Activated naive CD4-positive, alpha-beta T cell (primary cell): ENCODE measurements at regions not wholly inside any gene's neighbourhood (a gene's known extent, or its start where the extent isn't known, plus 50 kb on each side); places are given as distances from the start of the nearest gene placed in this dataset.
"Not testable (repeated sequence)": the region's sequence is repeated elsewhere in the genome, so short reads cannot be mapped to it uniquely, and the experiment has no call there.

Source experiments
- DNase-seq, 4 experiments: peaks; one replicate each; lab custom pipeline; 2025; lab: John Stamatoyannopoulos, UW

DNA sequence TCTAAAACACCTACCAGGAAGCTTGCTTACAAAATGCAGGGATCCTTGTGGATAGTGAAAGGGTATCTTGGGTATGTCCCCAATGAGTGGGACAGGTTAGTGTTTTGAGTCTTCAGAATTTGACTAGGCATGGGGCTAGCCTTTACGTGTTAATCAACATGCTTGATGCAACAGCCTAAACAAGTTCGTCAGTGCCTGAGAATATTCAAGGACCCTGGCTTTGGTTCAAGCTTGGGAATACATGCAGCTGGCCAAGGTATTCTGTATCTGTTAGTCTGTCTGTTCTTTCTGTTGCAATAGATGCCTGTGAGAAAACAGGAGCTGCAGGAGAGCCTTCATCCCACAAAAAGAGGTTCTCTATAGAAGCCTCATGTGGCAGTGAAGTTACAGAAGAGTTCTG lies 149.5 kb downstream of the CCNG2 start:
- DNase-seq: no peak

DNA sequence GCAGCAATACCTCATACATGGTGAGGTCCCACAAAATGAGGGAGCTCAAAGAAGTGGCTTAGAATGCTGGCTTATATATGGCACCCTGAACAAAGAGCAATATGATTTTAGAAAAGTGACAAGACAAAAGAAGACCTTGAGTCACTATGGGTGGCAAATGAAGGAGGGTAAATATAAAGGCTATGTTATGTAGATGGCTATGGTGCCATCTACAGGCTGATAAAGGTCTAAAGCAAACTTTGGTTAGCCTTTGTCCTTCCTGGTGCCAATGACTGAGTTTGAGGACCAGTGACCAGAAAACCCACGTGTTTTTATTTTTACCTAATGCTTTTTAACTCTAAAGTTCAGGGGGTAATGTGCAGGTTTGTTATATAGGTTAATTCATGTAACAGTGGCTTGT lies 151.8 kb downstream of the CCNG2 start:
- no peak for DNase-seq

DNA sequence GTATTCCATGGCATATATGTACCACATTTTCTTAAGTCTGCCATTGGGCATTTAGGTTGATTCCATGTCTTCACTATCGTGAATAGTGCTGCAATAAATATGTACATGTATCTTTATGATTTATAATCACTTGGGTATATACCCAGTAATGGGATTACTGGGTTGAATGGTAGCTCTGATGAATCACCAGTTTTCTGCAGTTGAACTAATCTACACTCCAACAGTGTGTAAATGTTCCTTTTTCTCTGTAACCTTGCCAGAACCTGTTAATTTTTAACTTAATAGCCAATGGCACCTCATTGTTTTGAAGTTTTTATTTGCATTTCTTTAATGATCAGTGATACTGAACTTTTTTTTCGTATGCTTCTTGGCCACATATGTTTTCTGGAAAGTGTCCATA lies 152.5 kb downstream of the CCNG2 start:
- no peak for DNase-seq

DNA sequence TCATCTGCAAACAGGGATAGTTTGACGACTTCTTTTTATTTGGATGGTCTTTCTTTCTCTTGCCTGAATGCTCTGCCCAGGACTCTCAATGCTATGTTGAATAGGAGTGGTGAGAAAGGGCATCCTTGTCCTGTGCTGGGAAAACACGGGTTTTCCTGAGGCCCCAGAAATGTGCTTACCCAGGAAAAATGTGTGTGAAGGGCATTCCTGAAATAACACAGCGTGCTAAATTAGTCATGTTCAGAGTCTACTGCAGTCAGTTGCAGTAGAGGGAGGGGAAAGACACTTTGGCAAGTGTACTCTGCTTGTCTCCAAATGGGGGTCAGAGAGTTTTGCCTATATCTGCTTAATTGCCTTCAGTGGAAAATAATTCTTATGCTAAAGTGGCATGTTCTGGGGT lies 153.9 kb downstream of the CCNG2 start:
- DNase-seq: no peak

DNA sequence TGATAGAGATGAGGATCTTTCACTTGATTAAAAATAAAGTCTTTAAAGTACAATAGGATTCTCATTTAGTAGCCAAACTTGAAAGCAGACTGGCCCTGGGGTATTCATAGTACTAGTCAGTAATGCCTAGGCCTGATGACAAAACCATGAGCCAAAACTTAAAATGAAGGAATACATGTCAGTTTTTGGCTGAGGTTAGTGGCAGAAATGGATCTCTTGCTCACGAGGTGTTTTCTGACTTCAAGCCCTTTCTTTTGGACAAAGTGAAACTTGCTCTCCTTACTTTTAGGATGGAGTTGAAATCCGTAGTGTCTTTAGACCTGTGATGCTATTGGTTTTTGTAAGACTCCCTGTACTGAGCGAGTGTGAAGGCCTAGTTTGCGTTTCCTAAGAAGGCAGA lies 157.7 kb downstream of the CCNG2 start:
- no peak for DNase-seq

DNA sequence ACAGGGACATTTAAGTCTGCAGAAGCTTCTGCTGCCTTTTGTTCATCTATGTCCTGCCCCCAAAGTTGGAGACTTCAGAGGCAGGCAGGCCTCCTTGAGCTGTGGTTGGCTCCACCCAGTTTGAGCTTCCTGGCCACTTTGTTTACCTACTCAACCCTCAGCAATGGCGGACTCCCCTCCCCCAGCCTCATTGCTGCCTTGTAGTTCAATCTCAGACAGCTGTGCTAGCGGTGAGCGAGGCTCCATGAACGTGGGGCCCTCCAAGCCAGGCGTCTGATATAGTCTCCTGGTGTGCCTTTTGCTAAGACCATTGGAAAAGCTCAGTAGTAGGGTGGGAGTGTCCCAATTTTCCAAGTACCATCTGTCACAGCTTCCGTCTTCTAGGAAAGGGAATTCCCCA lies 170.1 kb downstream of the CCNG2 start:
- DNase-seq: no peak

DNA sequence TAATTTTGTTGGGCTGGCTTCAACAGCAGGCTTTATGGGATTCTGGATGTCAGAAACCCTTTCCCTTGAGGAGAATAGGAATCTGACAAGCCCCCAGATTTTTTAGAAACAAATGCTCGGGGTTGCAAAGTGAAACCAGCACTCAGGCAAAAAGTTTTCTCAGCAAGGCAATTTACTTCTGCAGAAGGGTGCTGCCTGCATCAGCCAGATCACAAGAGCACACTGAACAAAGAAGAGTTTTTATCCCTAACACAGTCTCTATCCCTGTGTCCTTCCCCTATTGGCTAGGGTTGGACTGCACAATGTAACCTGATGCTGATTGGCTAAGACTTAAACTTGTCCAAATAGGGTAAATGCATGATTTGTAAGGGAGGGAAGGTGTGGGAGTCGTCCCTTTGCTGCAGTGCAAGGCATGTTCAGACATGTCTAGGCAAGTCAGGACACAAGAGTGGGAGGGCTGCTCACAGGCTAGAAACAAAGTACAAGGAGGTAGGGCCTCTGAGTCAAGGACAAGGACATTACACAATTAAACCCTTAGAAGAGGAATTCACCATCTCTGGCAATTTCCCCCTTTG lies 175.8 kb downstream of the CCNG2 start:
- no peak for DNase-seq

DNA sequence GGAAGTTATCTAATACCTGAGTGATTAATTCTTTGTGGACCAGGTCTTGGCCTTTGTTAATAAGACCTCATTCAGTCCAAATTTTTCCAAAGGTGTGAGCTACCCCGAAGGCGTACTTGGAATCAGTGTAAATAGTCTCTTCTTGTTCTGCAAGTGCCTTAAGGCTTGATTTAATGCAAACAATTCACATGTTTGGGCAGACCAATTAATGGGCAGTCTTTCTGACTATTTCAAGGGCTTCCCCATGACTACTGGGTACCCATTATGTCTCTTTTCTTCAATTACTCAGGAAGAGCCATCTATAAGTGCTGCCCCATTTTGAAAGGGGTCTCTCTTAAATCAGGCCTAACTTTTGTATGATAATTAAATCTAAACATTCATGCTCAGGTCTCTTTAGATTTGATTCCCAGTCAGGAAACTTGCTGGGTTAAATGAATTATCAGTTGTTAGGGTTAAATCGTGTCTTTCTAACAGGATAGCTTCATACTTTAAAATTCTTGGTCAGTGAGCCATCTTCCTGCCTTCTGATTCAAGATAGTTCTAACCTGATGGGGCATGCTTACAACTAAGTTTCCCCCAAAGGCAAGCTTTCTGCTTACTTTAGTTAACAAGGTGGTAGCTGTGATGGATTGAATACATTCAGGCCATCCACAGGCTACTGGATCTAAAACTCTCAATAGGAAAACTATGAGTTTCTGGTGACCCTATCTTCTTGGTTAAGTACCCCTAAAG lies 179.6 kb downstream of the CCNG2 start:
- DNase-seq: no peak

DNA sequence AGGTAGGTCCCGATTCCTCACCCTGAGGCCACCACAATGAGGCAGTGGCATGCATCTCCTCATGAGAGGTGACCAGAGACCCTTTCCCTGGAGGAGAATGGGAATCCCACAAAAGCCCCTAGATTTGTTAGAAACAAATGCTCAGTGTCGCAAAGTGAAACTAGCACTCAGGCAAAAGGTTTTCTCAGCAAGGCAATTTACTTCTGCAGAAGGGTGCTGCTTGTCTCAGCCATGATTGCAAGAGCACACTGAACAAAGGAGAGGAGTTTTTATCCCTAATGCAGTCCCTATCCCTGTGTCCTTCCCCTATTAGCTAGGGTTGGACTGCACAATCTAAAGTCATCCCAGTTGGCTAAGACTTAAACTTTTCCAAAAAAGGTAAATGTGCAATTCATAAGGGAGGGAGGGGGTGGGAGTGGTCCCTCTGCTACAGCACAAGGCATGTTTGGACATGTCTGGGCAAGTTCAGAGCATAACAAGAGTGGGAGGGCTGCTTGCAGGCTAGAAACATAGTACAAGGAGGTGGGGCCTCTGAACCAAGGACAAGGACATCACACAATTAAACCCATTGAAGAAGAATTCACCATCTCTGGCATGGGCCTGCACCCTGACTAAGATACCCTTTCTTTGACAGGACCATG lies 185.3 kb downstream of the CCNG2 start:
- no peak for DNase-seq

DNA sequence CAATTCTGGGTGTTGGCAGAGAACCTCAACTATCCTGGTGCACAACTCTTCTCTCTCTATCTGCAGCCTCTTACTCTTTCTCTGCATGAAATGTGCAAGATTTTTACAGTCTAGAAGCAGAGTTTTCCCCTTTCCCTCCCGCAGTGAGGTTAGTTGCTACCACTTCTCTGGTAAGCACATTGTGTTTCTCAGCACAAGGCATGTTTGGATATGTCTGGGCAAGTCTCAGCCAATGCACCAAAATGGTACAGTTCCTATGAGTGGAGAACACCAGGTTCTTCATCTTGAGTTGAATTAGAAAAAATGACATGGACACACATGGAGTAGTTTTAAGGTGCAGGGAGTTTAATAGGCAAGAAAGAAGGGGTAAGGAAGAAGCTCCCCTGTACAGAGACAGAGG lies 187.0 kb downstream of the CCNG2 start:
- no peak for DNase-seq

DNA sequence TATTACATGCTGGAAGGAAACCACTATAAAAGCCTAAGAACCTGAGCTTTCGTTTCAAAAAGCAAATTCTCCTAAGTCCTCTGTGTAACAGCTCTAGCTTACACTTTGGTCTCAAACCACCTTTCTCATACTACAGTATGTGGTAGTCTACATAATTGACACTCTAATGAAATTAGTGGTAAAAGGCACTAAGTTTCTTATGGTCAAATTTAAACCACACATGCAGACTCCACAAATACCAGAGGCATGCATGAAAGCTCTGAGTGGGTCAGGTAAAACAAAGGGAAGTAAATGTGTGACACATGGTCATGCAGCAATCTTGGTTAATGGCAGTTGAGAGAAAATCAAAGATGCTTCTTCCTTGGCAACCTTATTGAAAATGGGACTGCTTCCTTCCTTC lies 187.8 kb downstream of the CCNG2 start:
- DNase-seq: no peak

DNA sequence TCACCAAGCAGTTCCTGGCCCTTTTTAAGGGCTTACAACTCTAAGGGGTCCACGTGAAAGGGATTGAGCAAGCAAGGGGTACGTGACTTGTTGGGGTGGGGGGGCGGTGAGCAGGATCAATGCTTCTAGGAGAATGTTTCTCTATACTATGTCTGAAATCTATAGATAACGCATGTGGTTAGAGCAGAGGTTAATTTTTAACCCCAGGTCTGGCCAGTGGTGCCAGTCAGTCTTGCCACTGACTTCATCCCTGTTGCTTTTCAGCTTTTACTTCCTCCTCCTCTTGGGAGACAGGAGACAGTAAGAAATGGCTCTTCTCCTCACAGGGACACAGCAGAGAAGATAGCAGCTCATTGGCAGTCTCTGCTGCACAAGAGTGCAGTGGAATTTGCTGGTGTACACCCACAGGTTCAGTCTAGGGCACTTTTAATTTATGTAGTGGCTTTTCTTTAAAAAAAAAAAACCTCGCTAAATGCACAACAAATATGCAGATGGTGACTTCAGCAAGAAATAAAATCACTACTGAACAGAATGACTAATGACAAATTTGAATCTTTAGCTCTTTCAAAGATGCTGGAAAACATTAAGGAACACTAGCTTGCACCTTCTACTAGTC lies 190.5 kb downstream of the CCNG2 start:
- no peak for DNase-seq

DNA sequence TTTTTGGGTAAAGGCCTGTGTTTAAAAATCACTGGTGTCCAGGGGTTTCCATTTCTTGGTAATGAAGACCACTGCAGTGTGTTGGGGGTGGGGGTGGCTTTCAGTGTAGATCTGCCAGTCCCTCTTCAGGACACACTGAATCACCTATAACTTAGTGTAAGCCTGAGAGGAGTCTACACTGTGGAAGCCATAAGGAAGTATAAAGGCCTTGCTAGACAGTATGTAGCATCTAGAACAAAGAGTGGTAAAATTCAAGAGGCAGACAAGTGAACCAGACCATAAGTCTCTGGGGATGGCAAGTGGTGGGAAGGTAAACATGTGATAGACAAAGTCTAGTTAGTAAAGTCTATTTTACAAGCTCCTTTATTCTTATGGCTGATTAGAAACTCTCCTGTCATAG lies 191.8 kb downstream of the CCNG2 start:
- no peak for DNase-seq

DNA sequence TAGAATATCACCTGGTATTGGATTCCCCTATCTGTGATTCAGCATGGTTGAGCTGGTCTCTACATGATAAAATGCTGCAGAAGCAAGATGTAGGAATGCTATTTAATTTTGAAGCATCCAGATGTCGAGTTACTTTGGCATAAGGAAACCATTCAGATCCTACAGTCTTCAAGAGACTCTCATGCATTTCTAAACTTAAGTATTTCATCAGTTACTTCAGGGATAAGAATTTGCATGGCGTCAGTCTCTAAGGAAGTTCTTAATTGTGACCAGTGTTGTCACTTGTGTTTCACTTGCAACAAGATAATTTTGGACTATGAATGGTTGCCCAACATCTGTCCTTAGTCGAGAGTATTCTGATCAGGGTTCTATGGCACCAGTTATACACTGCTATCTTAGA lies 192.4 kb downstream of the CCNG2 start:
- no peak for DNase-seq

DNA sequence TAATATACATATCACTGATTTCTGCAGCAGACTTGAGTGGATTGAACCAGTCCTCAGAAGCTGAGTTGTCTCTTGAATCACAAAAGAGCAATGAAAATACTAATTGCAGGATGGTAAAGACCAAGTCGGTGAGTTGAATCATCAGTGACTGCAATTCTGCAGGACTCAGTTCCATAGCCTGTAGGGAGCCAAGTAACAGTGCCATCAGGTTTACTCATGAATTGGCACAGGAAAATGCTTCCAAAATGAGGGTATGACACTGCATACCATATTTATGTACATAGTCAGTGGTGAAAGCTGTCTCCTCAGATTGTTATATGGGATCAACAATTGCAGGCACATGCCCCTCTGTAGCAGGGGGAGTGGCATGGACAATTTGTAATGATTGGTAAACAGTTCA lies 192.8 kb downstream of the CCNG2 start:
- DNase-seq: no peak

DNA sequence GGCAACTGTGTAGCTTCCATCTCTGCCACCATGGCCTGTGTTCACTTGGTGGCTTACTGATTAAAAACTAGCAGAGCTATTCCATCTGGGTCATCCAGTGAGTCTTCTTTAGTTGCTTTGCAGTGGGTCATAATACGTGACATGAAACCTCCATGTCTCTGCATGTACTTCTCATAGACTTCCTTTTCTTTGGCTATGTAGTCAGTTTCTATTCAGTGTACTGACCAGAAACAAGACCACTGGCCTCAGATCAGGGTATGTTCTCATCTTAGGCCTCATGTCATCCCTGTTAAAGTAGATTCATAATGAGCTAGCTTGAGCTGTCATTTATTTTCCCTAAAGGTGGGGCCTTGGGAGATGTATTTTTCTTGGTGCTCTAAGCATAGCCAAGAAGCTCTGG lies 195.2 kb downstream of the CCNG2 start:
- no peak for DNase-seq

DNA sequence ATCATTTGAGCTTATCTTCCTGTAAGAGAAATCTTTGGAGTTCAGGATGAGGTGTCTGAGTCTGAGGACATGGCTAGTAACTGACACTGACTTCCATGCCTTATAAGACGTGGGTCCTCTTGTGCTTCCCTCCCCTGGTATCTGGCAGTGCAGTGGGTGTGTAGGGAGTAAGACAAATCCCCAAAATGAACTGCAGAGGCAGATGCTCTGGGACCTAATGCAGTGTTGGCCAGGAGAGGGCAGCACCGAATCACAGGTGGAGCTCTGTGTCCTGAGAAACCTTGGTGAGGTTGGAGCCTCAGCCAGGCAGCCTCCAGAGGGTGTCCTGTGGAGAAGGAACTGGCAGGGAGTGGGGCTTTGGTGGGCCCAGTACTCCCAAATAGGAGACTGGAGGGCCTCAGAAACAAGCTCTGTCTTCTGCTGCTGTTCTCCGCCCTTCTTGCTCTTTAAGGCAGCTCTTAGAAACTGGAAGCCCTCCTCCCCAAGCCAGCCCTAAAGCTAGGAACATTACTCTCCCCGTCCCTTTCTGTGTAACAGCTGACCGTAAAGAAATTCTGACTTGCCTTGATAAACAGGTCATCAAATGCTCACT lies 196.8 kb downstream of the CCNG2 start:
- not testable (repeated sequence) for DNase-seq

DNA sequence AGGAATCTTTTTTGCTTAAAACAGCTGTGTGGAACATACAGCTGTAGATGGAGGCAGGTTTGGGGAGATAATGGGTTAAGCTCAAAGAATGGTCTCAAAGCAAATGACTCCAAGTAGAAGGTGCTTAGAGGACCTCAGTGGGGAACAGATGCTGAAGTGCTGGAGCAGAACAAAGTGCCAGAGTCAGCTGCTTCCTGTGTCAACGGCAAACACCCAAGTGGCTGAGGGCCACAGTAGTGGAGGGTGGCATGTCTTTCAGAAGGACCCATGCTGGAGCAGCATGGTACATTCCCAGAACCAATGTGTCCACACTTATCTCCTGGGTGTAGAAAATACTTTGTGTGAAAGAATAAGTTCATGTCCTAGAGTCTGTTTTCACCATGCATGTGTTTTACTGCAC lies 197.5 kb downstream of the CCNG2 start:
- DNase-seq: no peak

DNA sequence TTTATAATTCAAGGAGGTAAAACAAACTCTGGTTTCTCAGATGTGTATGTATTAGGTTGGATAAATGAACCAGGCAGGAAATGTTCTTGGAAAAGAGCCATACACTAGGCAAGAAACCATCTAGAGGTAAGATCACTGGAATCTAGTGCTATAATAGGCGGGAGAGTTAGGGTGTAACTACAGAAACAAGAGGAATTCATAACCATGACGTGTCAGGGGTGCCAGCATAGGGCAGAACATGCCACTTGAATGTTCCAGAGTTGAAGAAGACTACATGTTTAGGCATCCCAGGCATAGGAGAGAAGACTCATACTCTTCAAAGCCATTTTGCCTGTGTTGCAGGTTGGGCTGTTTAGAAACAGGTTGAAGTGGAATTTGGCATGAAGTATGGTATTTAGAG lies 198.7 kb downstream of the CCNG2 start:
- DNase-seq: no peak

DNA sequence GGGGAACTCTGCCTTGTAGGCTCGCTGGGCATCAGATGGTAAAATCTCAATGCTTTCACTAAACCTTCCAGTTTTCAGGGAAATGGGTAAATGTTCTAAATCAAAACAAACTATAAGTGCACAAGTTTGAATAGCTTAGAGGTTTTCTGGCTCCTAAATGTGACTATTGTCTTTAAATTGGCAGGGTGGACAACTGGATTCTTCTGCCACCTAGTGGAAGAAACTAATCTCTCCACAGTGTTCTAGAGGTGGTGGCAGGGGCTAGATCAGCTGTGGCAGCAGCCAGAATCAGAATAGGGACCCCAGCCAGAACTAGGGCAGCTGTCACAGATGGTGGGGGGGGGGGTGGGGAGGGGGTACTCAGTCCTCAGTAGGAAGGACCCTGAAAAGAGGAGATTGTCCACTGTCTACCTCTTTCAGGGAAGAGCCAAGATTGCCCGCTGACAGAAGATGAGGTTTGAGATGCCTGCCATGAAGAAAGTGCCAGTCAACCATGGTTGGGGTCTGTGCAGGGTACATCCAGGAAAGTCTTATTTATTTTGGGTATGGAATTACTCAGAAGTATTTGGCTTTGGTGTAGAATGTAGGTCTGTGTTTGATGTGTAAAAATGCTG lies 201.4 kb downstream of the CCNG2 start:
- no peak for DNase-seq

DNA sequence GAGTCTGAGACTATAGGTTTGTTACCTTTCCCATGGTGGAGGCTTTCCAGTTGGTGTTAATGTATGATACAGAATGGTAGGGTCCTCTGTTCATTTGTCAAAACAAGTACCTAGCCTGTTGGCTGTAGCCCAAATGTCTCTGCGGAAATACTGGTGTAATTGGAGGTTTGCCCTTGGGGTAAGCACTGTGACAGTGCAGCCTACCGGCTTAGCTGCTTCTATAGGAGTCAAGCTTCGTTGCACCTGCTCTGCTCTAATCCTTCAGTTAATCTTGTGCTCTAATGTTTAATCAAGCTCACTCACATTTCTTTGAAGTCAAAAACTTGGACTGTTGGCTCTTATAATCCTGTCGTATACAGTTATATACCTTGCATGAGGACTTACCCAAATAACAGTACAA lies 203.4 kb downstream of the CCNG2 start:
- DNase-seq: no peak

DNA sequence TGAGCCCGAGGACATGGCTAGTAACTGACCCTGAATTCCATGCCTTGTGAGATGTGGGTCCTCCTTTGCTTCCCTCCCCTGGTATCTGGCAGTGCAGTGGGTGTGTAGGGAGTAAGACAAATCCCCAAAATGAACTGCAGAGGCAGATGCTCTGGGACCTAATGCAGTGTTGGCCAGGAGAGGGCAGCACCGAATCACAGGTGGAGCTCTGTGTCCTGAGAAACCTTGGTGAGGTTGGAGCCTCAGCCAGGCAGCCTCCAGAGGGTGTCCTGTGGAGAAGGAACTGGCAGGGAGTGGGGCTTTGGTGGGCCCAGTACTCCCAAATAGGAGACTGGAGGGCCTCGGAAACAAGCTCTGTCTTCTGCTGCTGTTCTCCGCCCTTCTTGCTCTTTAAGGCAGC lies 209.9 kb downstream of the CCNG2 start:
- DNase-seq: not testable (repeated sequence)
